RWPE1 (cell line): ENCODE measurements at regions not wholly inside any gene's neighbourhood (a gene's known extent, or its start where the extent isn't known, plus 50 kb on each side); places are given as distances from the start of the nearest gene placed in this dataset.

ENCODE experiments used
- CTCF ChIA-PET: fragments of 350-600 bp; sonication (Branson Sonifier 250); formaldehyde crosslinking; extraction: SDS; loops from one replicate; lab custom pipeline; 2021; lab: Yijun Ruan, JAX
- POLR2A ChIA-PET: fragments of 400-600 bp; formaldehyde crosslinking; extraction: SDS; loops from one replicate; lab custom pipeline; 2020; ENCODE audit warnings: antibody characterized with exemption; ENCODE audit not compliant: low non-redundant PET; lab: Yijun Ruan, JAX
- DNase-seq: peaks from one replicate; pipeline ENCODE4 v3.0.0; 2012; ENCODE audit warnings: low spot score
- H3K27ac ChIP-seq: fragments of 450-650 bp; 2 replicates; pipeline ENCODE4 v1.5.1; 2017
- TF ChIP-seq, protein P1 (sequence below): fragments of 450-650 bp; conservative IDR thresholded peaks from 2 replicates; pipeline ENCODE4 v1.5.1; 2017; ENCODE audit warnings: low read depth, mild to moderate bottlenecking

GRCh38 chr18:51339856-51340255 lies 142.4 kb upstream of the MEX3C start:
- TF ChIP-seq, protein P1, sequence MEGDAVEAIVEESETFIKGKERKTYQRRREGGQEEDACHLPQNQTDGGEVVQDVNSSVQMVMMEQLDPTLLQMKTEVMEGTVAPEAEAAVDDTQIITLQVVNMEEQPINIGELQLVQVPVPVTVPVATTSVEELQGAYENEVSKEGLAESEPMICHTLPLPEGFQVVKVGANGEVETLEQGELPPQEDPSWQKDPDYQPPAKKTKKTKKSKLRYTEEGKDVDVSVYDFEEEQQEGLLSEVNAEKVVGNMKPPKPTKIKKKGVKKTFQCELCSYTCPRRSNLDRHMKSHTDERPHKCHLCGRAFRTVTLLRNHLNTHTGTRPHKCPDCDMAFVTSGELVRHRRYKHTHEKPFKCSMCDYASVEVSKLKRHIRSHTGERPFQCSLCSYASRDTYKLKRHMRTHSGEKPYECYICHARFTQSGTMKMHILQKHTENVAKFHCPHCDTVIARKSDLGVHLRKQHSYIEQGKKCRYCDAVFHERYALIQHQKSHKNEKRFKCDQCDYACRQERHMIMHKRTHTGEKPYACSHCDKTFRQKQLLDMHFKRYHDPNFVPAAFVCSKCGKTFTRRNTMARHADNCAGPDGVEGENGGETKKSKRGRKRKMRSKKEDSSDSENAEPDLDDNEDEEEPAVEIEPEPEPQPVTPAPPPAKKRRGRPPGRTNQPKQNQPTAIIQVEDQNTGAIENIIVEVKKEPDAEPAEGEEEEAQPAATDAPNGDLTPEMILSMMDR = no peak
- POLR2A ChIA-PET = no interaction called here
- CTCF ChIA-PET = no interaction called here
- DNase-seq = peak; percentile 45
- H3K27ac ChIP-seq = no peak overlapping the region

DNA sequence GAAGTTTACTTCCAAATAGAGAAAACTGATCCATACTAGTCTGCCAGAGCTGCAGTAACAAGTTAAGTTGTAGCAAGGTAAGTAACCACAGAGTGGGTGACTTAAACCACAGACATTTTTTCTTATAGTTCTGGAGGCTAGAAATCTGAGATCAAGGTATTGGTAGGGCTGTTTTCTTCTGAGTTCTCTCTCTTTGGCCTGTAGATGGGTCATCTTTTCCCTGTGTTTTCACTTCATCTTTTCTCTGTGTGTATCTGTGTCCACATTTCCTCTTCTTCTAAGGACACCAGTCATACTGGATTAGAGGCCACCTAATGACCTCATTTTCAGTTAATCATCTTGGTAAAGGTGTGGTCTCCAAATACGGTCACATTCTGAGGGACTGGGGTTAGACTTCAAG lies 142.9 kb upstream of the MEX3C start:
- POLR2A ChIA-PET = no interaction called here
- no peak overlapping the region for H3K27ac ChIP-seq
- TF ChIP-seq, protein P1 = no peak
- no peak for DNase-seq
- CTCF ChIA-PET = no interaction called here

DNA sequence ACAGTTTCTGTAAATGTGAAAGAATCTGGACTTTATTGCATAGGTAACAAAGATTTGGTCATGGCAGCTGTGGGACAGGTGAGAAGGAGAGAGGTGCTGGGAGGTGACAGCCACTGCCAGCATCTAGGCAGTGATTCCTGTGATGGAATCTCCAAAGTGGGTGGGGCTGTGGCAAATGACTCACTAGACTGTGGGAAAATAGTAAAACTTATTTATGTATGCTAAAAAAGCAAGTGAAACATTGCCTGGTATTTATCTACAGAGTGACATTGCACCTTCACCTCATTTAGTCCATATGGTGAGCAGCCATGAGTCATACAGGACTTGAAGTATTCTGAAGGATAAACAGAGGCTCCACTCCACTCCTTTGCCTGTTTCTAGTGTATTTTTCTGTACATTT lies 145.3 kb upstream of the MEX3C start:
- no peak overlapping the region for H3K27ac ChIP-seq
- DNase-seq = peak; percentile 64
- CTCF ChIA-PET = no interaction called here
- POLR2A ChIA-PET = no interaction called here
- TF ChIP-seq, protein P1 = no peak

- no peak for DNase-seq
- no peak overlapping the region for H3K27ac ChIP-seq
- ChIA-PET CTCF (interaction anchor here (0.5 to 0.6 kb wide), 2 partner anchors 24 to 916 kb away, joined by 3 to 4 read pairs; no protein-coding TSS in a partner anchor), POLR2A (no interaction called here)
- TF ChIP-seq, protein P1 = no peak
Measured at GRCh38 chr18:51345848-51346391, 148.4 kb upstream of the MEX3C start.

- no peak overlapping the region for H3K27ac ChIP-seq
- TF ChIP-seq, protein P1 = no peak
- CTCF ChIA-PET = interaction anchor here (0.5 to 0.6 kb wide), 2 partner anchors 25 to 916 kb away, joined by 3 to 4 read pairs; no protein-coding TSS in a partner anchor
- POLR2A ChIA-PET = no interaction called here
- DNase-seq = no peak
Measured at GRCh38 chr18:51346404-51346803, 148.9 kb upstream of the MEX3C start.

- TF ChIP-seq, protein P1 = no peak
- no peak for DNase-seq
- no peak overlapping the region for H3K27ac ChIP-seq
- CTCF ChIA-PET = no interaction called here
- POLR2A ChIA-PET = no interaction called here
Measured at GRCh38 chr18:51350081-51350480, 152.6 kb upstream of the MEX3C start.
